Osteocyte (in vitro differentiated cells): ENCODE measurements at regions not wholly inside any gene's neighbourhood (a gene's known extent, or its start where the extent isn't known, plus 50 kb on each side); places are given as distances from the start of the nearest gene placed in this dataset.

ENCODE experiments used
- DNase-seq: peaks from one replicate; pipeline ENCODE4 v3.0.0; 2021; ENCODE audit warnings: mixed read lengths; ENCODE audit not compliant: unreplicated experiment; ENCODE audit errors: extremely low spot score
- H3K27ac Mint-ChIP-seq: one replicate; pipeline ENCODE4 v1.8.0; 2021; ENCODE audit warnings: mild to moderate bottlenecking, mixed read lengths; ENCODE audit not compliant: unreplicated experiment
- H3K27me3 Mint-ChIP-seq: one replicate; pipeline ENCODE4 v1.8.0; 2021; ENCODE audit warnings: mixed read lengths; ENCODE audit not compliant: unreplicated experiment
- H3K36me3 Mint-ChIP-seq: one replicate; pipeline ENCODE4 v1.8.0; 2021; ENCODE audit warnings: mixed read lengths; ENCODE audit not compliant: unreplicated experiment
- H3K4me1 Mint-ChIP-seq: one replicate; pipeline ENCODE4 v1.8.0; 2021; ENCODE audit warnings: mixed read lengths; ENCODE audit not compliant: unreplicated experiment
- H3K4me3 Mint-ChIP-seq: one replicate; pipeline ENCODE4 v1.8.0; 2021; ENCODE audit warnings: mild to moderate bottlenecking, moderate library complexity, mixed read lengths; ENCODE audit not compliant: unreplicated experiment
- H3K9me3 Mint-ChIP-seq: one replicate; pipeline ENCODE4 v1.8.0; 2021; ENCODE audit warnings: mixed read lengths; ENCODE audit not compliant: unreplicated experiment
- CTCF ChIP-seq: fragments of 200-600 bp; sonication (generic); IDR thresholded peaks from 2 replicates; pipeline ENCODE4 v1.5.0; 2021; ENCODE audit warnings: antibody characterized with exemption, mild to moderate bottlenecking, moderate library complexity

- H3K27ac Mint-ChIP-seq = no peak overlapping the region
- DNase-seq = no peak
- H3K27me3 Mint-ChIP-seq = peaks cover 21% of the 10 kb centered on the region
- no peaks in the 10 kb centered on the region for H3K36me3 Mint-ChIP-seq
- H3K9me3 Mint-ChIP-seq = no peaks in the 10 kb centered on the region
- no peak for TF ChIP-seq CTCF
- H3K4me3 Mint-ChIP-seq = no peak overlapping the region
- no peaks in the 10 kb centered on the region for H3K4me1 Mint-ChIP-seq
Measured at GRCh38 chr11:97800891-97801290, 1219.9 kb upstream of the CNTN5 start.

GRCh38 chr11:97814325-97814959 is 1206.3 kb upstream of the CNTN5 start:
- no peak overlapping the region for H3K4me3 Mint-ChIP-seq
- H3K9me3 Mint-ChIP-seq = peaks cover 4% of the 10 kb centered on the region
- peaks cover 21% of the 10 kb centered on the region for H3K4me1 Mint-ChIP-seq
- H3K27me3 Mint-ChIP-seq = peaks cover 4% of the 10 kb centered on the region
- TF ChIP-seq CTCF = no peak
- peak overlapping the region; percentile 0 for H3K27ac Mint-ChIP-seq
- DNase-seq = no peak
- no peaks in the 10 kb centered on the region for H3K36me3 Mint-ChIP-seq

GRCh38 chr11:97815667-97816066 is 1205.1 kb upstream of the CNTN5 start:
- Mint-ChIP-seq H3K9me3 (peaks cover 4% of the 10 kb centered on the region), H3K4me1 (peaks cover 21% of the 10 kb centered on the region), H3K36me3 (no peaks in the 10 kb centered on the region), H3K27me3 (peaks cover 12% of the 10 kb centered on the region), H3K4me3 (no peak overlapping the region), H3K27ac (no peak overlapping the region)
- no peak for DNase-seq
- TF ChIP-seq CTCF = no peak

GRCh38 chr11:97832451-97832850 is 1188.3 kb upstream of the CNTN5 start:
- no peak for TF ChIP-seq CTCF
- Mint-ChIP-seq H3K4me1 (no peaks in the 10 kb centered on the region), H3K27ac (no peak overlapping the region), H3K36me3 (no peaks in the 10 kb centered on the region), H3K4me3 (no peak overlapping the region), H3K27me3 (peaks cover 33% of the 10 kb centered on the region), H3K9me3 (no peaks in the 10 kb centered on the region)
- no peak for DNase-seq

DNA sequence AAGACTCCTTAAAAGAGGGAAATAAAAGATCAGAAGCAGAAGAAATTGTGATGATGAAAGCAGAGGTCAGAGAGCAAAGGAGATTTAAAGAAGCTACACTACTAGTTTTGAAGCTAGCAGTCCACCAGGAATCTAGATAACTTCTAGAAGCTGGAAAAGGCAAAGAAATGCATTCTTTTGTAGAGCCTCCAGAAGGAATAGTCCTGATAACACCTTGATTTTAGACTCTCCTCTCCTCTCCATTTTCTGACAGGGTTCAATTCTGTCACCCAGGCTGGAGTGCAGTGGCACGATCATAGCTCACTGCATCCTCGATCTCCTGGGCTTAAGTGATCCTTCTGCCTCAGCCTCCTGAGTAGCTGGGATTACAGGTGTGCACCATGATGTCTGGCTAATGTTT is 1187.3 kb upstream of the CNTN5 start:
- Mint-ChIP-seq H3K36me3 (no peaks in the 10 kb centered on the region), H3K9me3 (no peaks in the 10 kb centered on the region), H3K27me3 (peaks cover 30% of the 10 kb centered on the region), H3K4me3 (no peak overlapping the region), H3K27ac (no peak overlapping the region), H3K4me1 (no peaks in the 10 kb centered on the region)
- DNase-seq = no peak
- TF ChIP-seq CTCF = no peak
